AG09309 (cell line): ENCODE measurements at regions not wholly inside any gene's neighbourhood (a gene's known extent, or its start where the extent isn't known, plus 50 kb on each side); places are given as distances from the start of the nearest gene placed in this dataset.

Experiments used
- DNase-seq: peaks from one replicate; pipeline ENCODE4 v3.0.0-alpha.2; 2010; ENCODE audit warnings: low read depth
- H3K4me3 ChIP-seq: 2 replicates; pipeline ENCODE4 v1.5.1; 2011; ENCODE audit warnings: mild to moderate bottlenecking, low read depth, low read length, moderate library complexity; ENCODE audit not compliant: control insufficient read depth
- TF ChIP-seq, protein P1 (sequence below): IDR thresholded peaks from 2 replicates; pipeline ENCODE4 v1.5.1; 2011; ENCODE audit warnings: mild to moderate bottlenecking, low read depth, low read length, inconsistent platforms; ENCODE audit not compliant: insufficient read depth, control insufficient read depth; ENCODE audit errors: missing control alignments

GRCh38 chr16:72262711-72263110 lies 90.8 kb upstream of the PMFBP1 start:
- TF ChIP-seq, protein P1, sequence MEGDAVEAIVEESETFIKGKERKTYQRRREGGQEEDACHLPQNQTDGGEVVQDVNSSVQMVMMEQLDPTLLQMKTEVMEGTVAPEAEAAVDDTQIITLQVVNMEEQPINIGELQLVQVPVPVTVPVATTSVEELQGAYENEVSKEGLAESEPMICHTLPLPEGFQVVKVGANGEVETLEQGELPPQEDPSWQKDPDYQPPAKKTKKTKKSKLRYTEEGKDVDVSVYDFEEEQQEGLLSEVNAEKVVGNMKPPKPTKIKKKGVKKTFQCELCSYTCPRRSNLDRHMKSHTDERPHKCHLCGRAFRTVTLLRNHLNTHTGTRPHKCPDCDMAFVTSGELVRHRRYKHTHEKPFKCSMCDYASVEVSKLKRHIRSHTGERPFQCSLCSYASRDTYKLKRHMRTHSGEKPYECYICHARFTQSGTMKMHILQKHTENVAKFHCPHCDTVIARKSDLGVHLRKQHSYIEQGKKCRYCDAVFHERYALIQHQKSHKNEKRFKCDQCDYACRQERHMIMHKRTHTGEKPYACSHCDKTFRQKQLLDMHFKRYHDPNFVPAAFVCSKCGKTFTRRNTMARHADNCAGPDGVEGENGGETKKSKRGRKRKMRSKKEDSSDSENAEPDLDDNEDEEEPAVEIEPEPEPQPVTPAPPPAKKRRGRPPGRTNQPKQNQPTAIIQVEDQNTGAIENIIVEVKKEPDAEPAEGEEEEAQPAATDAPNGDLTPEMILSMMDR = no peak
- no peak overlapping the region for H3K4me3 ChIP-seq
- DNase-seq = no peak

DNA sequence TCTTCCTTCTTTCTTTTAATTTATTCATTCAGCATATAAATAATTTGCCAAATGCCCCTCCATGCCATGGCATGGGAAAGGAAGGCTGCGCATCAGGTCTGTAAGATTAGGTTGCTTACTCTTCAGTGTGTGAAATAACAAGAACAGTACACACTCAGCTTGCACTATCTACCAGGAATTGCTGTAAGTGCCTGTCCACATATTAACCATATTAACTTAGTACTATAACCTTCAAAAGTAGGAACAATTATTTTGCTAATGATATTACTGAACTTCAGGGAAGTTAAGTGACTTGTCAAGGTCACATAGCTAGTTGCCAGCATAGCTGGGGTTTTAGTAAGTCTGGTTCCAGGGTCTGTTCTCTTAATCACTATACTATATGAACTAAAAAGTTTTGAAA lies 89.2 kb upstream of the PMFBP1 start:
- TF ChIP-seq, protein P1 = no peak
- no peak for DNase-seq
- no peak overlapping the region for H3K4me3 ChIP-seq

DNA sequence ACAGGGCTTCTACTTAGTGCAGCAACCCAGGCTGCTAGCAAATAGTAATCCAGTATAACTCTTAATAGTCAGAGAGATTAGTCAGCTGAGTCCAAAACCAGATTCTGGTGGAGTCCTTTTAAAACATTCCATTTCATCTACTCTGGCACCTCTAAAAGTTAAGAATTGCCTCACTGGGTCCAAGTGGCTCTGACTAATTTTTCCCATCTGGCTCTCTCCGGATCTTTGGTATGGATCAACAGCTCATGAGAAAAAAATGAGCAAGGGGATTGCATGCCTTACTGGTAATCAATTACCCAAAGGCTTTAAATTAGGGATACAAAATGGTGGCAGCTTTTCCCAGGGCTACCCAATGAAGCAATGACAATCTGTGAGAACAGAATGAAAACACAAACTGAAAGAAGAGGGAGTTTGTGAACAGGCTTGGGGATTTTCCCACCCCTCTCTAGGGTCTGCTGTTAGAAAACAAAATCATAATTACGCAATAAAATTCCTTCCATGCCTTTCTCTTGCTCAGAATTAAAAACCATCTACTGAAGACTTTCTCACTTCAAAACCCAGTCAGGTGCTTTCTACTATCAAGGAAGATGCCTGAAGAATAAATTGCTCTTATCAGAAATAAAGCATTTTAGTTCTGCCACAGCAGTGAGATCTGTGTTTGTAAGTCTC lies 84.6 kb upstream of the PMFBP1 start:
- DNase-seq = peak; percentile 70
- no peak overlapping the region for H3K4me3 ChIP-seq
- TF ChIP-seq, protein P1 = no peak

DNA sequence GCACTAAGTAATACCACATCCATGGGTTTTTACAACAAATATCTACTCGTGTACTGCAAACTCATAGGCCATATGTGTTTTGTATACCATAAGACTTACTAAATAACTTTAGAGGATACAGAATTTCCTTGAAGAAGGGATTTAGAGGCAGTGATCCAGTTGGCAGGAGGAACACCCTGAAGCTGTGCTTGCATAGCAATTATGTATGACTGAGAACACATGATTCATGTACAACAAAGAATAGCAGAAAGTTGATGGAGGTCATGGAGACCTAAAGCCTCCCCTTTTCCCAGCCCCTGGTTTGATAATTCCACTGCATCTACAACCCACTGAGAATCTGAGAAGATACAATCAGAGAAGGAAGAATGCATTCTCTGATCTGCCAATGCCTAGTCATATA lies 83.8 kb upstream of the PMFBP1 start:
- no peak for DNase-seq
- TF ChIP-seq, protein P1 = no peak
- no peak overlapping the region for H3K4me3 ChIP-seq

- no peak overlapping the region for H3K4me3 ChIP-seq
- DNase-seq = no peak
- TF ChIP-seq, protein P1 = no peak
Observed at GRCh38 chr16:72247821-72248253, 75.9 kb upstream of the PMFBP1 start.

DNA sequence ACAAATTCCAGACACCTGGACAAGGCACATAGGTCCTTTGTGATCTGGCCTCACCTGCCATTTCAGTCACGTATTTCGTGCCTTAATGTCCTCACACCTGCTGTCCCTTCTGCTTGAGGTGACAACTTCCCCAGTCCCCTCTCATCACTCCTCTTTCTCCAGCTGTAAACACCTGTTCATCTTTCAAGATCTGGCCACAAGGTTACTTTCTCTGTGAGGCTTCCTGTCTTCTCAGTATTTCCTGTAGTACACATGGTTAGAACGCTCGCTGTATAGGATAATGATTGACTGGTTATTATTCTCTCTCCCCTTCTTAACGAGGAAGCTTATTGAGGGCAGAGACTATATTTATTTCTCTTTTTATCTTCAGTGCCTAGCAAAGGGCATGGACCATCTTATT lies 74.5 kb upstream of the PMFBP1 start:
- TF ChIP-seq, protein P1 = no peak
- DNase-seq = no peak
- no peak overlapping the region for H3K4me3 ChIP-seq

- TF ChIP-seq, protein P1 = no peak
- no peak for DNase-seq
- H3K4me3 ChIP-seq = no peak overlapping the region
Observed at GRCh38 chr16:72244853-72245252, 72.9 kb upstream of the PMFBP1 start.
